ENCODE measurements at regions not wholly inside any gene's neighbourhood (a gene's known extent, or its start where the extent isn't known, plus 50 kb on each side); places are given as distances from the start of the nearest gene placed in this dataset.

- Histone ChIP-seq H3K27ac (ENCODE audit: low read depth, low read length) (no peak overlapping the region), H3K4me3 (ENCODE audit: low read depth, low read length) (no peak overlapping the region), H3K9me3 (ENCODE audit: control insufficient read depth, insufficient read depth, low read length) (no peaks in the 10 kb centered on the region), H3K27me3 (ENCODE audit: control insufficient read depth, insufficient read depth, low read length) (no peaks in the 10 kb centered on the region)
- ChIA-PET POLR2A (no interaction called here), CTCF (no interaction called here)
- DNase-seq (ENCODE audit: low read depth, low spot score) = no peak
- TF ChIP-seq CTCF (IDR thresholded peaks at IDR 0.05; ENCODE audit: low read depth, low read length) = no peak
Observed at GRCh38 chr10:10917031-10917430, 100.6 kb upstream of the CELF2 start.

GRCh38 chr10:10919976-10920375, 97.7 kb upstream of the CELF2 start:
- ChIA-PET POLR2A (no interaction called here), CTCF (no interaction called here)
- Histone ChIP-seq H3K9me3 (ENCODE audit: control insufficient read depth, insufficient read depth, low read length) (no peaks in the 10 kb centered on the region), H3K4me3 (ENCODE audit: low read depth, low read length) (no peak overlapping the region), H3K27me3 (ENCODE audit: control insufficient read depth, insufficient read depth, low read length) (no peaks in the 10 kb centered on the region), H3K27ac (ENCODE audit: low read depth, low read length) (no peak overlapping the region)
- TF ChIP-seq CTCF (IDR thresholded peaks at IDR 0.05; ENCODE audit: low read depth, low read length) = no peak
- DNase-seq (ENCODE audit: low read depth, low spot score) = no peak

GRCh38 chr10:10921826-10922461, 95.7 kb upstream of the CELF2 start:
- ChIA-PET CTCF (no interaction called here), POLR2A (no interaction called here)
- H3K4me3 ChIP-seq (ENCODE audit: low read depth, low read length) = no peak overlapping the region
- DNase-seq (ENCODE audit: low read depth, low spot score) = no peak
- no peak overlapping the region for H3K27ac ChIP-seq (ENCODE audit: low read depth, low read length)
- no peak for TF ChIP-seq CTCF (IDR thresholded peaks at IDR 0.05; ENCODE audit: low read depth, low read length)
- H3K27me3 ChIP-seq (ENCODE audit: control insufficient read depth, insufficient read depth, low read length) = no peaks in the 10 kb centered on the region
- H3K9me3 ChIP-seq (ENCODE audit: control insufficient read depth, insufficient read depth, low read length) = no peaks in the 10 kb centered on the region

- ChIA-PET CTCF (no interaction called here), POLR2A (no interaction called here)
- no peaks in the 10 kb centered on the region for H3K27me3 ChIP-seq (ENCODE audit: control insufficient read depth, insufficient read depth, low read length)
- no peaks in the 10 kb centered on the region for H3K9me3 ChIP-seq (ENCODE audit: control insufficient read depth, insufficient read depth, low read length)
- no peak overlapping the region for H3K4me3 ChIP-seq (ENCODE audit: low read depth, low read length)
- H3K27ac ChIP-seq (ENCODE audit: low read depth, low read length) = no peak overlapping the region
- DNase-seq (ENCODE audit: low read depth, low spot score) = no peak
- TF ChIP-seq CTCF (IDR thresholded peaks at IDR 0.05; ENCODE audit: low read depth, low read length) = no peak
Observed at GRCh38 chr10:10923029-10923651, 94.5 kb upstream of the CELF2 start.

- no peak for DNase-seq (ENCODE audit: low read depth, low spot score)
- Histone ChIP-seq H3K4me3 (ENCODE audit: low read depth, low read length) (no peak overlapping the region), H3K9me3 (ENCODE audit: control insufficient read depth, insufficient read depth, low read length) (no peaks in the 10 kb centered on the region), H3K27me3 (ENCODE audit: control insufficient read depth, insufficient read depth, low read length) (no peaks in the 10 kb centered on the region), H3K27ac (ENCODE audit: low read depth, low read length) (no peak overlapping the region)
- ChIA-PET CTCF (no interaction called here), POLR2A (no interaction called here)
- TF ChIP-seq CTCF (IDR thresholded peaks at IDR 0.05; ENCODE audit: low read depth, low read length) = no peak
Observed at GRCh38 chr10:10925667-10926066, 92.0 kb upstream of the CELF2 start.

Data from AG04450 (cell line).